HG03342 (cell line): ENCODE measurements at regions not wholly inside any gene's neighbourhood (a gene's known extent, or its start where the extent isn't known, plus 50 kb on each side); places are given as distances from the start of the nearest gene placed in this dataset.
"Not testable (repeated sequence)": the region's sequence is repeated elsewhere in the genome, so short reads cannot be mapped to it uniquely, and the experiment has no call there.

Source experiments
- ATAC-seq: cut with Tn5 transposase; IDR thresholded peaks from one replicate; pipeline ENCODE4 v1.9.1; 2021; ENCODE audit warnings: mild to moderate bottlenecking, moderate library complexity; ENCODE audit not compliant: unreplicated experiment

DNA sequence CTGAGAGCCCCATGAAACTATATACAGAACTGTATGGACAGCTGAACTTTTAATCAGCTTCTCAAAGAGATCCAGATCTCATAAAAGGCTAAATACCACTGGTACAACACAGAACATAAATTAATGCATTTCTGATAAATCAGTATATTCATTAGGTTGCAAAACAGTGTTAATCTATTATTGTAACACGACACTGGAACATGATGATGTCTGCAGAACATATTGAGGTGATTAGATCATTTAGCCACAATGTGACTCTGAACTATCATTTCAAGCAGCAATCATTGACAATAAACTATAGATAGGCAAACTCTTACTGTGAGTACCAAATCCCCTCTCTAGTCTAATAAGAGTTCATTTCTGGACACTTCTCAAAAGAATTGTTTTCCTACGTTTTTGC is 50.3 kb downstream of the GASK1B start:
- ATAC-seq: no peak

DNA sequence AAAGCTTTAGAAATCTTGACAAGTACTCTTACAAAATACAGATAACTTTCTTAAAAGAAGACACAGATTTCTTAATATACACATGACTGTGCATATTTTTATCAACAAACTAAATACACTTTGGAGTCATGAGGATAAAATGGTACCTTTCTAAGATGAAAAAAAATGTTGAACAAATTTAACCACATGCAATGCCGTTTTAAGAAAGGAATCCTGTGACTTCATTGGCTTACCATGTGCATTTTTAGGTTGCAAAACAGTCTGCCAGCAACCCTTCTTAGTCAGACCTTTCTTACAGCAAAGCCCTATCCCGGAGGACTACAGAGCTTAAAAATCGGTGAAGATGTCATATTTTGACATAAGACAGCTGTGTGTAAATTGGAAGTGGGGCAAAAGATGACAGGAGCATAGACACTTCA is 51.7 kb downstream of the GASK1B start:
- ATAC-seq: no peak

DNA sequence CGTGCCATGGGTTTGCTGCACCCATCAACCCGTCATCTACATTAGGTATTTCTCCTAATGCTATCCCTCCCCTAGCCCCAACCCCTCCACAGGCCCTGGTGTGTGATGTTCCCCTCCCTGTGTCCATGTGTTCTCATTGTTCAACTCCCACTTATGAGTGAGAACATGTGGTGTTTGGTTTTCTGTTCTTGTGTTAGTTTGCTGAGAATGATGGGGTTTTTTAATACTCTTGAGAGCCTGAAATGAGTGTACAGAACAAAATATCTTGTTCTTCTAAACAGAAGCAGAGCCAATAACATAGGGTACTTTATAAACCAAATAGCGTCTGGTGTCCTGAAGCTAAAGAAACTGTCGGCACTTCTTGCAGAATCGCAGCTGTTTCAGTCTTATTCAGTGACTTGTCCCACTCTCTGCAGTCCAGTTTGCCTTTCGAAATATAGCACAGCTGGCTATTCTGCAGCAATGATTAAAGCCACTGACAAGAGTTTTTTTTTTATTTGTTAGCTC is 52.1 kb downstream of the GASK1B start:
- not testable (repeated sequence) for ATAC-seq

DNA sequence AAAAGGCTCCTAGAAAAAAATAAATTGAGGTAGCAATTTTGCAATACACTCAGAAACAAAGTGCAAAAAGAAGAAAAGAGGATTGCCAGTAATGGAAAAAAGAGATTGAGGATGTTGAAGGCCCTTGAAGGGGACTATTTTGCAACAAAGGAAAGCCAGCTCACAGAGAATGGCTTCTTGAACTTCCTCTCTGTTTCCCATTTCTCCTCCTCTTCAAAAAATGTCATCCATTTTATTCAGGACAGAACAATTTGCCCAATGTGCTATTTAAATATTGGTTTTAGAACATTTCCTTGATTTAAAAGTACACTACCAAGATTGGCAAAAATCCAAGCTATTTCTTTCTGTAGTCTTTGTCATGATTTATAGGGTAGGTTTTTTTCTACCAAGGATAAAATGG is 60.2 kb downstream of the GASK1B start:
- no peak for ATAC-seq

DNA sequence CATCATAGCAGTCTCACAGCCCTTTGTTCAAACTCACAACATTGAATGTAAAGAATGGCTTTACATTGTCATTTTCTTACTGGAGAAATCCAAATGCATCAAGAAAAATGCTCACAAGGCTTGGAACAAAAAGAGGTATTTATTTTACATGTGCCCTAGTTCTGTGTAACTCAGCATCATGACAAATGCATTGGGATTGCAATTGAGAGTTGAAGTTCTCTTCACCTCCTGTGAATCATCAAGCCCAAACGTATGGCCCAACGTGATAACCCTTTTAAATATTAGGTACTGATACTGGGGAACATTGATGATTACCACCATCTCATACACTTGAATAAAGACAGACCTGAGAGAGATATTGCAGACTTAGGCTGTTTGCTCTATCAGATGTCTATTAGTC is 61.6 kb downstream of the GASK1B start:
- ATAC-seq: no peak

DNA sequence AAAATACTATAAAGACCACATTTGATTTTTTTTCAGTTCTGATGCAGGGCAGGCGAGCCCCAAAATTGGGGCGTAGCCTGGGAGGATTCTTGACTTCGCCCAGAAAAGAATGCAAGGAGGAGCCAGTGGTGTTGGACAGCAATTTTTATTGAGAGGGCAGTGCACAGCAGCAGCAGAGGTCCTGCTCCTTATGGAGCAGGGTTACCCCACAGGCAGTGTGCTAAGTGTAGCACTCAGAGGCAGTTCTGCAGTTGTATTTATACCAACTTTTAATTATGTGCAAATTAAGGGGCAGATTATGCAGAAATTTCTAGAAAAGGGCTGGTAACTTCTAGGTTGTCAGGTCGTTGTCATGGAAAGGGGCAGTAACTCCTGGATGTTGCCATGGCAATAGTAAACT is 69.9 kb downstream of the GASK1B start:
- no peak for ATAC-seq

DNA sequence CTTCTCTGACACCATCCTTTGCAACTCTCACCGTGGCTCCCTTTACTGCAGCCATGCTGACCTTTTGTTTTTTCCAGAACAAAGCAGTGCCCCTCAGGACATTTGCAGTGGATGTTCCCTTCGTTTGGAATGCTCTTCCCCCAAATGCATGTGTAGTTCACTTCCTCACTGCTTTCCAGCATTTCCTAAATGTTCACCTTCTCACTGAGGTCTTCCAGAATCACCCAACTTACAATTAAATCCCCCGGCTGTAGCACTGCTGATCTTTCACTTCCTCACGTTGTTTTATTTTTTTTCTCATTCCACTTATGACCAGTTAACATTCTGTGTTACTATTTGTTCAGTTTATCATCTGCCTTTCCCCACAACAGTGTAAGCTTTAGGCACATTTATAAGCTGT is 73.1 kb downstream of the GASK1B start:
- no peak for ATAC-seq

DNA sequence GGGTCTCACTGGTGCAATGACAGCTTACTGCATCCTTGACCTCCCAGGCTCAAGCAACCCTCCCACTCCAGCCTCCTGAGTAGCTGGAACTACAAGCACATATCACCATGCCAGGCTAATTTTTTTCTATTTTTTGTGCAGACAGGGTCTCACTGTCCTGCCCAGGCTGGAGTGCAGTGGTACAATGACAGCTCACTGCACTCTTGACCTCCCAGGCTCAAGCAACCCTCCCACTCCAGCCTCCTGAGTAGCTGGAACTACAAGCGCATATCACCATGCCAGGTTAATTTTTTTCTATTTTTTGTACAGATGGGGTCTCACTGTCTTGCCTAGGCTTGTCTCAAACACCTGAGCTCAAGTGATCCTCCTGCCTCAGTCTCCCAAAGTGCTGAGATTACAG is 74.0 kb downstream of the GASK1B start:
- no peak for ATAC-seq

DNA sequence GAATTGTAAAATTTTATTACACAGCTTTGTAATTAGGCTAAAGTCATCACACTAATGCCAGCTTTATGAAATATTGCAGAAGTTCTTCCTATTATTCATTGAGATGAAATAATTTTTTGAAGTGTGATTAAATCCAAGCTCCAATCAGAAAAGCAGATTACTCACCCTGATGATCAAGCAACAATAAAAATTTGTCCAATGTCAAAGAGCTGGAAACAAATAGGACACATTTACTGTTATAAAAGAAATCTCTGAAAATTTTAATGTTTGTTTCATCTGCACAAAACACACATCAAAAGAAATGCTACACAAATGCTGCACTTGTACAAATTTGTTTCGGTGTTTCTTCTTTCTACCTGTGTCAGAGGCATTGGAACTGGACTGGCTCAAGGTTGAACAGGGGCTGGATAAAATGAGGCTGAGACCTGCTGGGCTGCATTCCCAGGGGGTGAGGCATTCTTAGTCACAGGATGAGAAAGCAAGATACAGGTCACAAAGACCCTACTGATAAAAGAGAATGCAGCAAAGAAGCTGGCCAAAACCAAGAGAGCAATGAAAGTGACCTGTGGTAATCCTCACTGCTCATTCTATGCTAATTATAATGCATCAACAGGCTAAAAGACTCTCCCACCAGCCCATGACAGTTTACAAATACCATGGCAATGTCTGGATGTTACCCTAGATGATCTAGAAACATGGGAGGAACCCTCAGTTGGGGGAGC is 78.3 kb downstream of the GASK1B start:
- no peak for ATAC-seq

DNA sequence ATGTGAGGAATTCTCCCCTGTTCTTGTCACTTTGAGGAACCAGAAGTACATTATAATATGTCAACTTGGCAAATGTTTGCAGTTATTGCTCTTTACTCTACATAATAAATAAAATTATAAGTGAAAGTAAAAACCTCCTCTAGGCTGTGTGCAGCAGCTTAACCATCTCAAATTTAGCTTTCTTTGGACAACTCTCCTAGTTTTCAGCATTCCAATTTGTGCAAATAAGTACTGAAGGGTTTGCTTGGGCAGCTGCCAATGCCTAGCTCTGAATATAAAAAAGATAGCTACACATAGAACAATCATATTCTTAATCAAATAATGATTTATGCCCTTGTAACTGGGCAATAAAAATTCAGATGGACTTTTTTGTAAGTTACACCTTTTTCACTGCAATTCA is 82.5 kb downstream of the GASK1B start:
- no peak for ATAC-seq

DNA sequence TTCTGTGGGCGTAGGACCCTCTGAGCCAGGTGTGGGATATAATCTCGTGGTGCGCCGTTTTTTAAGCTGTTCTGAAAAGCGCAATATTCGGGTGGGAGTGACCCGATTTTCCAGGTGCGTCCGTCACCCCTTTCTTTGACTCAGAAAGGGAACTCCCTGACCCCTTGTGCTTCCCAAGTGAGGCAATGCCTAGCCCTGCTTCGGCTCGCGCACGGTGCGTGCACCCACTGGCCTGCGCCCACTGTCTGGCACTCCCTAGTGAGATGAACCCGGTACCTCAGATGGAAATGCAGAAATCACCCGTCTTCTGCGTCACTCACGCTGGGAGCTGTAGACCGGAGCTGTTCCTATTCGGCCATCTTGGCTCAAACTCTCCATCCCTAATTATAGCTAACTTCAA is 82.9 kb downstream of the GASK1B start:
- not testable (repeated sequence) for ATAC-seq

DNA sequence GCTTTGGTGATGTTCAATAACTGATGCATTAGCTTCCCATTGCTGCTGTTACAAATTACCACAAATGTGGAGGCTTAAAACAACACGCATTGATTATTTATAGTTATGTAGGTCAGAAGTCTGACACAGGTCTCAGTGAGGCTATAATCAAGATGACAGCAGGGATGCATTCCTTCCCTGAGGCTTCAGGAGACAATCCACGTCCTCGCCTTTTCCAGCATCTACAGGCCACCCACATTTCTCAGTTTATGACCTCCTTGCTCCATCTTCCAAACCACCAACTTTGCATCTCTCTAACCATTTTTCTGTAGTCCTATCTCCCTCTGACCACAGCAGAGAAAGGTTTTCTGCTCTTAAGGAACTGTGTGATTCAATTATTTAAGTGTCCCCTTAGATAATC is 92.5 kb downstream of the GASK1B start:
- ATAC-seq: no peak

DNA sequence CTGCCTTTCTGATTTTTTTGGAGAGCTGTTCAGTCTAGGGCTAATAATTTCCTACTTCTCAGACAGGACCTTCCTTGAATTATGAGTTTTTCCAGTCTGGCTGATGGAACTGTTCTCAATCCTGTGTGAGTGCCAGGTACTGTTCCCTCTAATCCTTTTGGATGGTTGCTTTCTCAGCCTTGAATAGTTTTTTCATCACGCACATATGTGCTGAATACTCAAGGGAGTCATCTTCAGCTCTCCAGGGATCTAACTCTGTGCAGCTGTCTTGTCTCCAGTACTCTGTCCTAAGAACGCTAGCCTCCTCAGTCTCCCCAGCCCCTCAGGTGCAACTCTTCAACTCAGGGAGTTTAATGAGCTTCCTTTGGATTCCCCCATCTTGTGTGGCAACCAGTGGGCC is 93.2 kb downstream of the GASK1B start:
- ATAC-seq: no peak

DNA sequence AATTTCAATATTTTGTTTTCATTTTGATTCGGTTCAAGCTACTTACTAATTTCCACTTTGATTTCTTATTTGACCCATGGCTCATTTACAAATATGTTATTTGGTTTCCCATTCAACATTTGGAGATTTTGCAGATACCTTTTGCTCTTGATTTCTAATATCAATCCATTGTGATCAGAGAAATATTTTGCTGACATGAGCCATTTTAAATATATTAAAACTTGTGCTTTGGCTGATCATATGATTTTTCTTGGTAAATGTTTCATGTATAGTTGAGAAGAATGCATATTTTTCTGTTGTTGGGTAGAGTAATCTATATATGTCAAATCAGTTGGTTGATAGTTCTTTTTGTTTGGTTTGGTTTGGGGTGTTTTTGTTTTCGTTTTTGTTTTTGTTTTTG is 95.0 kb downstream of the GASK1B start:
- ATAC-seq: no peak

DNA sequence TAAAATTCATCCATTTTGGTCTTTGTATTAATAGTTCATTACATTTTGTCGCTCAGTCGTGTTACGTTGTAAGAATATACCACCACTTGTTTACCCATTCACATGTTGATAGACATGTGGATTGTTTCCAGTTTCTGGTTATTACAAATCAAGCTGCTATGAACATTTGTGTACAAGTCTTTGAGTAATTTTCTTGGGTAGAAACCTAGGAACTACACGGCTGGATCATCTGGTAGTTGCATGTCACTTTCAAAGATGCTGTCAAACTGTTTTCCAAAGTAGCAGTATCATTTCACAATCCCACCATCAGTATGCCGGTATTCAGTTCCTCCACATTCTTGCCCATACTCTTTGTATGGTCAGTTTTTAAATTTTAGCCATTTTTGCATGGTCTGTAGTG is 98.0 kb downstream of the GASK1B start:
- no peak for ATAC-seq

DNA sequence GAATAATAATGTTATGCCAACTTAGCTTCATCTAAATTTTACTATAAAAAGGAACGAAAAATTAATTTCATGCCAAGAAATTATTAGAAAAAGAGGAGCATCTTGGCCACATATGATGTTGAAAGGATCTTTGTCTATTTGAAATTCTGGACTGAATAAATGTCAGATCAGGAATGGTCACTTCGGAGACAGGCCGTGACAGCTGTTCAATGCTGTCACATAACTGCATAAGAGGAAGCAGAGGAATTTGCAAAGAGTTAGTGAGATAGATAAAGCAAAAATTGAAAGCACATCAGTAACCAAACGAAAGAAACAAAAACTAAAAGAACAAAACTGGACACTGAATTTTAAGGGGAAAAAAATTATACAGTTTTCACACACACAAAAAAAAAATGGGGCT is 100.9 kb downstream of the GASK1B start:
- no peak for ATAC-seq

DNA sequence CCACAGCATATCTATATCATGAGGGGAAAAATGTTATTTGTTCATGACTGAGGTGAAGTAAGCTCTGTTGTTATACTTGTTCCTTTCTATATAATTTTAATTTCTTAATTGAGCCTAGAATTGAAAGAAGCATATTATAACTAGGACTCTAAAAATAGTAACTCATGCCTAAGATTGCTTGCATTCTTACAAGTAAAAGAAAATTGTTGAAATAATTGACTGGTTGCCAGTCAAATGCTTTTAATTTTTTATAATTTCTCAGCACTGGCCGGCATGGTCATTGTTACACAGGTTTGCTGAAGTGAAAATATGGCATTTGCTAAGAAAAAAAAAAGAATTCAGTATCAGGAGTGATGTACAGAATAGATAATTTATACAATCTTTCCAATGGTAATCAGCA is 104.8 kb downstream of the GASK1B start:
- no peak for ATAC-seq

DNA sequence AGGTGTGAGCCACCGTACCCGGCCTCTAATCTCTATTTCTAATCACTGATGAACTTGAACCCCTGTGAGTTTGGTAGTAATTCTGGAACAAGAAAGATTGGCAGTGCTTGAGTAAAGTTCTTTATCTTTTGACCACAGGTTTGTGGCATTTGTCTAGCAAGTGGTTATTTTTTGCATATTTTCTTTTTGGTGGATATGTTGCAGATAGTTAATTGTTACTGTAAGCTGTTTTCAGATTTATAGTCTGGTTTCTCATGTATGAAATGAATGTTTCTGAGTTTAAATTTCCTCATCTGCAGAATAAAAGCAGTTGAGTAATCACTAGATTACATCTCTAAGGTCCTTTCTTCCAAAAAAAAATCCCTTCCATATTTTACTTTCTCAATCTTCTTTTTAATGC is 105.2 kb downstream of the GASK1B start:
- no peak for ATAC-seq

DNA sequence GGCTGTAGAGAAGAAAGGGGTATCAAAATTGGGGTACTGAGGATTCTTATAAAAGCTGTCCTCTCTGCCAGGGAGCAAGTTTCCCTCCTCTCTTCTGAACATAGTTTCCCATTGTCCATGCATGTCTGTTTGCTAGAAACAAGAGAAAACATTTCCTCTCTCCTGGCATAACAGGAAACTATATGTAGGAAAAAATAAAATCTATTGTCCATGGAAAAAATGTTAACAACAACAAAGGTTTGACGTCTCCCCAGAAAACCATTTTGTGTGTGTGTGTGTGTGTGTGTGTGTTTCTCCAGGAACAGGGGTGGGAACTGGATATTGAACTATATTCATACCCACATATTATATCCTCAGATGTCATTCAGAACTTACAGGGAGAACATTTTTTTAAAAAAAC is 107.2 kb downstream of the GASK1B start:
- ATAC-seq: no peak

DNA sequence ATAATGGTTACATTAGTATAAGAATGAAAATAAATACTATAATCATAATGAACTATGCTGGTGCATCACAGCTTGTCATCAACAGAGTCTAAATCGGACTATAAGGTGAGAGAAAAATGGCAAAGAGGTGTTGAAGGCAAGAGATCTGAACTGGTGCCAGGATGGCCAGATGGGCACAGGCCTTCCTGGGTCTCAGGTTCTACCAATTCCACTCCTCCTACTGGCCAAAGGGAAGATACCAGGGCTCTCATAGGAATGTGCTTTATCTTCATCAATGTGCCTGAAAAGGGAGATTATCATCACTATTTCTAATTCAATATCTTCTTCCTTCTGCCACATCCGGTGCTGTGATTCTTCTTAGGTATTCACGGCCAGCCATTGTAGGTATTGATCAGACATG is 107.6 kb downstream of the GASK1B start:
- ATAC-seq: no peak

DNA sequence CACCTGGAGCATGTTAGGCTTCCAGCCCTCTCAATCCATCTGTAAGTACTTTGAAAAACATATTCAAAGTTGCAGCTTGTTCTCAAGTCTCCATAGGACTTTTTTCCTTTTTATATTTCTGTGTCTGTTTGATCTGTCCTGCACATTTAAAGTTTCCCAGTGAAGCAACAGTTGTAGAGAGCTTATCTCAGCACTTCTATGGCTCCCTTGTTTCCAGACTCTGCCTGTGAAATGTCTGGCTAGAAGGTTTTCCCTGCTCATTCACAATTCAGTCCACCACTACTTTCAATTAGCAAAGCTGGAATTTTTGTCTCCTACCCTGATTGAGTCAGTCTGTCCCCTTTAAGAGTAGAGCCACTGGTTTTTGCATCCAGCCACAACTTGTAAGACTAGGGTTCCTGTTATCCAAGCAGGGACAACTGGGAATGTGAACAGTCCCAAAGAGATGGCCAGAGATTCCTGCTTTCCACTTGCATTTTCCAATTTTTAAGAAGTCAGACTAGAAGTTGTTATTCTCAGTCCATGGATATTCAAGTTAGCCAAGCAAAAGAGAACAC is 116.1 kb downstream of the GASK1B start:
- ATAC-seq: no peak

DNA sequence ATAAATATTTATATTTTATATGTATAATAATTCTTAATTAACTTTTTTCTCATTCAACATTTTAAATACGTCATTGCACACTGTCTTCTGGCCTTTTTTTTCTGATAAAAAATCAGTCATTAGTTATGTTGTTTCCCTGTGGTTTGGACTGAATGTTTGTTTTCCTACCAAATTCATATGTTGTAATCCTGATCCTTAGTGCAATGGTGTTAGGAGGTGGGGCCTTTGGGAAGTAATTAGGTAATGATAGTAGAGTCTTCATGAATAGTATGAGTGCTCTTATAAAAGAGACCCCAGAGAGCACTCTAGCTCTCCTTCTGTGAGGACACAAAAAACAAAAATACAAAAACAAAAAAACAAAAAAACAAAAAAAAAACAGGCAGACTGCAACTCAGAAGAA is 117.2 kb downstream of the GASK1B start:
- ATAC-seq: no peak

DNA sequence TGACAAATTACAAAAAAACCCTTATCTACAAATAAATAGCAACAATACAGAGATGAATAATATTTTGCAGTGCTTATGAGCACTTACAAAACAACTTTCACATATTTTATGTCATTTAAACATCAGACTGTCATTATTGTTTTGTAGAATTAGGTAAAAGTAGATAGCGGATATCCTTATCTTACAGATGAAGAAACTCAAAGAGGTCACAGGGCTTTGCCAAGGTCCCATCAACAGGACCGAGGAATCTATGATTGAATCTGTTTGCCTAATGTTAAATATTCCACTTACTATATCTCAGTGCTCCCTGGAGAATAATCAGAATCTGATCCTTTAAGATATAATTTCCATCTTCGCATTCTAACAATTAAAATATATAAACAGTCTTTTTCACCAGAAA is 119.0 kb downstream of the GASK1B start:
- no peak for ATAC-seq
